ENCODE measurements at regions not wholly inside any gene's neighbourhood (a gene's known extent, or its start where the extent isn't known, plus 50 kb on each side); places are given as distances from the start of the nearest gene placed in this dataset.

DNA sequence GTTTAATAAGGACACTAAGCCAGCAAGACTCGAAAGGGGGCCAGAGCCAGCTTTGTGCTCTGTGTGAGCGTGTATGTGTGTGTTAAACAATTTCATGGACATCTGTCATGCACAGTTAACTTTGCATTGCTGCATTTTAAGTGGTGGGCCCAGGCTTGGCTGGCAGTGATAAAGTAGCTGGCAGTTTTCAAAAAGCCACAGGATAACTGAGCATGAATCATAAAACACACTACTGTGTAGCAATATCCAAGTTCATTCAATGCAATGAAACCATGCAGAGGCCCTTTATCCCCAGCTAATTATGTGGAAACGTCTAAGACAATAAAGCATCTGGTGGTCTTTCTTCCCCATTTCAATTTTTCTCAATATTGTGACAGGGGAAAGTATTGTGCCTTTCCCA lies 132.9 kb downstream of the NKX6-1 start:
- Mint-ChIP-seq H3K9me3 (peaks cover 3% of the 10 kb centered on the region), H3K36me3 (ENCODE audit: low read depth) (no peaks in the 10 kb centered on the region), H3K27ac (no peak overlapping the region), H3K27me3 (ENCODE audit: low read depth) (no peaks in the 10 kb centered on the region), H3K4me1 (ENCODE audit: low read depth) (no peaks in the 10 kb centered on the region), H3K4me3 (ENCODE audit: low read depth) (no peak overlapping the region)
- DNase-seq (ENCODE audit: low spot score), result no peak
- intact Hi-C loops (cut with micrococcal nuclease), result no loop called here

GRCh38 chr4:84362896-84363655 lies 136.0 kb downstream of the NKX6-1 start:
- Mint-ChIP-seq H3K9me3 (peaks cover 3% of the 10 kb centered on the region), H3K36me3 (ENCODE audit: low read depth) (no peaks in the 10 kb centered on the region), H3K4me1 (ENCODE audit: low read depth) (no peaks in the 10 kb centered on the region), H3K4me3 (ENCODE audit: low read depth) (no peak overlapping the region), H3K27me3 (ENCODE audit: low read depth) (no peaks in the 10 kb centered on the region), H3K27ac (no peak overlapping the region)
- intact Hi-C loops (cut with micrococcal nuclease), result no loop called here
- no peak for DNase-seq (ENCODE audit: low spot score)

- Mint-ChIP-seq H3K4me1 (ENCODE audit: low read depth) (no peaks in the 10 kb centered on the region), H3K9me3 (peaks cover 21% of the 10 kb centered on the region), H3K27me3 (ENCODE audit: low read depth) (no peaks in the 10 kb centered on the region), H3K4me3 (ENCODE audit: low read depth) (no peak overlapping the region), H3K27ac (no peak overlapping the region), H3K36me3 (ENCODE audit: low read depth) (no peaks in the 10 kb centered on the region)
- intact Hi-C loops (cut with micrococcal nuclease), result no loop called here
- no peak for DNase-seq (ENCODE audit: low spot score)
Measured at GRCh38 chr4:84342161-84342560, 156.9 kb downstream of the NKX6-1 start.

DNA sequence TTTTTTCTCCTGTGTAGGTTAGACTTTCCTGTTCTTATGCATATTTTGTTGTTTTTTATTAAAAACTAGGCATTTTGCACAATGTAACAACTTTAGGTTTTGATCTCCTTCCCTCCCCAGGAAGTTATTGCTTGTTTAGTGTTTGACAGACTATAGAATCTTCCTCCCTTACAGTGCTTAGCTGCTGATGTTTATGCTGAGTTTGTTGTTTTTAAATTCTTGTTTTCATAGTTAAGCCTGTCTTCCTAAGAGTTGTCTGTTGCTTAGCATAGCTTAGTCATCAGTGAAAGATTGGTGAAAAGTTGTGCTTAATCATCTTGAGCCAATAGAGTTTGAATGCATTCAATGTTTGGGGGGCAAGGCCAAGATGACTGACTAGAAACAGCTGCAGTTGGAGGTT lies 157.5 kb downstream of the NKX6-1 start:
- intact Hi-C loops (cut with micrococcal nuclease), result no loop called here
- Mint-ChIP-seq H3K9me3 (peaks cover 21% of the 10 kb centered on the region), H3K36me3 (ENCODE audit: low read depth) (no peaks in the 10 kb centered on the region), H3K27ac (no peak overlapping the region), H3K4me1 (ENCODE audit: low read depth) (no peaks in the 10 kb centered on the region), H3K27me3 (ENCODE audit: low read depth) (no peaks in the 10 kb centered on the region), H3K4me3 (ENCODE audit: low read depth) (no peak overlapping the region)
- no peak for DNase-seq (ENCODE audit: low spot score)

DNA sequence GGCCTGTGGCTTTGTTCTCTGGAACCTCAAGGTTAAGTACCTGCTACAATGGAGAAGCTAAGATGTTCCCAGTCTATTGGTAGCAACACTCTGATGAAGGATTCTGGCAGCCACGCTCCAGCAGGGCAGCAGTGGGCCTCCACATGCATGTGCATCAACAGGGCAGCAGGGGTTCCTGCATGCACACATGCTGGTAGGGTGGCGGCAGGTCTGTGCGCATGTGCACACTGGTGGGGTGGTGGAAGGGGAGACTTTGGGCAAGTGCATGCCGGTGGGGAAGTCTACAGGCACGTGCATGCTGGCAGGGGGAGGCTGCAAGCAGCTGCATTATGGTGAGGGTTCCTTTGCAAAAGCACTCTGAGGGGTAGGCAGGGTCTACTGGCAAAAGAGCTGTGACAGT lies 160.7 kb downstream of the NKX6-1 start:
- H3K27ac Mint-ChIP-seq, result no peak overlapping the region
- H3K4me3 Mint-ChIP-seq (ENCODE audit: low read depth), result no peak overlapping the region
- no peaks in the 10 kb centered on the region for H3K27me3 Mint-ChIP-seq (ENCODE audit: low read depth)
- DNase-seq (ENCODE audit: low spot score), result no peak
- intact Hi-C loops (cut with micrococcal nuclease), result no loop called here
- H3K36me3 Mint-ChIP-seq (ENCODE audit: low read depth), result no peaks in the 10 kb centered on the region
- no peaks in the 10 kb centered on the region for H3K4me1 Mint-ChIP-seq (ENCODE audit: low read depth)
- peaks cover 9% of the 10 kb centered on the region for H3K9me3 Mint-ChIP-seq

- Mint-ChIP-seq H3K4me3 (ENCODE audit: low read depth) (no peak overlapping the region), H3K27ac (no peak overlapping the region), H3K36me3 (ENCODE audit: low read depth) (no peaks in the 10 kb centered on the region), H3K9me3 (peaks cover 5% of the 10 kb centered on the region), H3K27me3 (ENCODE audit: low read depth) (no peaks in the 10 kb centered on the region), H3K4me1 (ENCODE audit: low read depth) (no peaks in the 10 kb centered on the region)
- DNase-seq (ENCODE audit: low spot score), result no peak
- intact Hi-C loops (cut with micrococcal nuclease), result no loop called here
Measured at GRCh38 chr4:84336964-84337705, 162.0 kb downstream of the NKX6-1 start.

DNA sequence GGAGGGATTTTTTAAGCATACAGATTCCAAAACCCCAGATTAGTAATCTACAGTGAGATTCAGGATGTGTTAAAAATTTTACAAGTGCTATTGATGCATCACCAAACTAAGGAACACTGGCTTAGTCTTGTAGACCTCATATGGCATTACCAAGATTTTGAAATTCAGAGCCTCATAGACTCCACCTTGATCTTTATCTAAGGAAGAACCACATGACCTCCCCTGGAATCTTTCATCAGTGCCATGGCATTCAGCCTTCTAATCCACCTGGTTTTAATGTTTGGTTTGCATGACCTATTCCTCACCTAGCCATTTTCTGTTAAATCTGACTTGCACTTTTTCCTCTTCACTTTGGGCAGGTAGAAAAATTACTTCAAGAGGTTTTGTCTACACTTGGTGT lies 171.6 kb downstream of the NKX6-1 start:
- Mint-ChIP-seq H3K27ac (no peak overlapping the region), H3K36me3 (ENCODE audit: low read depth) (no peaks in the 10 kb centered on the region), H3K4me3 (ENCODE audit: low read depth) (no peak overlapping the region), H3K4me1 (ENCODE audit: low read depth) (no peaks in the 10 kb centered on the region), H3K9me3 (peaks cover 4% of the 10 kb centered on the region), H3K27me3 (ENCODE audit: low read depth) (no peaks in the 10 kb centered on the region)
- intact Hi-C loops (cut with micrococcal nuclease), result no loop called here
- no peak for DNase-seq (ENCODE audit: low spot score)

- H3K9me3 Mint-ChIP-seq, result no peaks in the 10 kb centered on the region
- intact Hi-C loops (cut with micrococcal nuclease), result no loop called here
- no peak overlapping the region for H3K27ac Mint-ChIP-seq
- no peaks in the 10 kb centered on the region for H3K4me1 Mint-ChIP-seq (ENCODE audit: low read depth)
- no peak for DNase-seq (ENCODE audit: low spot score)
- no peak overlapping the region for H3K4me3 Mint-ChIP-seq (ENCODE audit: low read depth)
- H3K36me3 Mint-ChIP-seq (ENCODE audit: low read depth), result no peaks in the 10 kb centered on the region
- no peaks in the 10 kb centered on the region for H3K27me3 Mint-ChIP-seq (ENCODE audit: low read depth)
Measured at GRCh38 chr4:84325625-84326024, 173.5 kb downstream of the NKX6-1 start.

GRCh38 chr4:84324303-84325245 lies 174.5 kb downstream of the NKX6-1 start:
- Mint-ChIP-seq H3K27me3 (ENCODE audit: low read depth) (no peaks in the 10 kb centered on the region), H3K4me3 (ENCODE audit: low read depth) (no peak overlapping the region), H3K9me3 (no peaks in the 10 kb centered on the region), H3K36me3 (ENCODE audit: low read depth) (no peaks in the 10 kb centered on the region), H3K27ac (no peak overlapping the region), H3K4me1 (ENCODE audit: low read depth) (no peaks in the 10 kb centered on the region)
- no peak for DNase-seq (ENCODE audit: low spot score)
- intact Hi-C loops (cut with micrococcal nuclease), result no loop called here

- no peak overlapping the region for H3K27ac Mint-ChIP-seq
- no peak overlapping the region for H3K4me3 Mint-ChIP-seq (ENCODE audit: low read depth)
- H3K36me3 Mint-ChIP-seq (ENCODE audit: low read depth), result no peaks in the 10 kb centered on the region
- no peak for DNase-seq (ENCODE audit: low spot score)
- no peaks in the 10 kb centered on the region for H3K27me3 Mint-ChIP-seq (ENCODE audit: low read depth)
- no peaks in the 10 kb centered on the region for H3K9me3 Mint-ChIP-seq
- intact Hi-C loops (cut with micrococcal nuclease), result no loop called here
- no peaks in the 10 kb centered on the region for H3K4me1 Mint-ChIP-seq (ENCODE audit: low read depth)
Measured at GRCh38 chr4:84319124-84319523, 180.0 kb downstream of the NKX6-1 start.

DNA sequence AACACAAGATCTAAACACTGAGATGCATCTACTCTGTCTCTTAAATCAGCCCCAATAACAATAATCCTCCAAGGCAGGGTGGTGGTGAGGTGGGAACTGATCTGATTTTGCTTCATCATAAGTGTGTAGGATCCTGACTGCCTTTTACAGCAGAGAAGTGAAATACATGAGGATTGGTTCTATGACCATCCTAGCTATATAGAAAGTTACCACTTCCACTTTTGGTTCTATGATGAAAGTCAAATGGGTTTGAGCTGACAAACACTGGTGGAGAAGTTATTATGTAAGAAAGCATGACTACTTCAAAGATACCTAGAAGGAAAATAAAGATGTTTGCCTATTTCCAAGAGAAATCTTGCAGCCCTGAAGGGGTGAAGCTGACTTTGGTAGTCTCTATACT lies 181.6 kb downstream of the NKX6-1 start:
- intact Hi-C loops (cut with micrococcal nuclease), result no loop called here
- no peak overlapping the region for H3K4me3 Mint-ChIP-seq (ENCODE audit: low read depth)
- H3K27me3 Mint-ChIP-seq (ENCODE audit: low read depth), result no peaks in the 10 kb centered on the region
- DNase-seq (ENCODE audit: low spot score), result no peak
- no peak overlapping the region for H3K27ac Mint-ChIP-seq
- no peaks in the 10 kb centered on the region for H3K4me1 Mint-ChIP-seq (ENCODE audit: low read depth)
- H3K36me3 Mint-ChIP-seq (ENCODE audit: low read depth), result no peaks in the 10 kb centered on the region
- H3K9me3 Mint-ChIP-seq, result no peaks in the 10 kb centered on the region

- Mint-ChIP-seq H3K4me3 (ENCODE audit: low read depth) (no peak overlapping the region), H3K27me3 (ENCODE audit: low read depth) (no peaks in the 10 kb centered on the region), H3K36me3 (ENCODE audit: low read depth) (no peaks in the 10 kb centered on the region), H3K27ac (no peak overlapping the region), H3K4me1 (ENCODE audit: low read depth) (no peaks in the 10 kb centered on the region), H3K9me3 (no peaks in the 10 kb centered on the region)
- intact Hi-C loops (cut with micrococcal nuclease), result no loop called here
- no peak for DNase-seq (ENCODE audit: low spot score)
Measured at GRCh38 chr4:84312426-84313012, 186.6 kb downstream of the NKX6-1 start.
